Renal cortical epithelial cell (primary cell): ENCODE measurements at regions not wholly inside any gene's neighbourhood (a gene's known extent, or its start where the extent isn't known, plus 50 kb on each side); places are given as distances from the start of the nearest gene placed in this dataset.

ENCODE experiments used
- DNase-seq: peaks from one replicate; pipeline ENCODE4 v3.0.0-alpha.2; 2011; ENCODE audit warnings: low read depth

GRCh38 chr9:113646946-113647914 lies 183.7 kb downstream of the RGS3 start:
- no peak for DNase-seq

- DNase-seq, result no peak
These were observed 184.5 kb downstream of the RGS3 start for GRCh38 chr9:113648048-113648447.

- no peak for DNase-seq
These were observed 185.1 kb downstream of the RGS3 start for GRCh38 chr9:113648586-113648985.

GRCh38 chr9:113649054-113649453 lies 185.5 kb downstream of the RGS3 start:
- no peak for DNase-seq

GRCh38 chr9:113649855-113650206 lies 186.3 kb downstream of the RGS3 start:
- no peak for DNase-seq

GRCh38 chr9:113650207-113651131 lies 186.9 kb downstream of the RGS3 start:
- DNase-seq, result peak; percentile 73

- DNase-seq, result no peak
These were observed 188.4 kb downstream of the RGS3 start for GRCh38 chr9:113651896-113652295.

- DNase-seq, result no peak
These were observed 189.0 kb downstream of the RGS3 start for GRCh38 chr9:113652355-113653152.

GRCh38 chr9:113653746-113654604 lies 190.4 kb downstream of the RGS3 start:
- no peak for DNase-seq

- no peak for DNase-seq
These were observed 191.3 kb downstream of the RGS3 start for GRCh38 chr9:113654605-113655428.

GRCh38 chr9:113656771-113657670 lies 193.5 kb downstream of the RGS3 start:
- no peak for DNase-seq

- DNase-seq, result peak; percentile 70
These were observed 194.4 kb downstream of the RGS3 start for GRCh38 chr9:113657765-113658544.

GRCh38 chr9:113658545-113658895 lies 195.0 kb downstream of the RGS3 start:
- no peak for DNase-seq

GRCh38 chr9:113659039-113659438 lies 195.5 kb downstream of the RGS3 start:
- no peak for DNase-seq

- no peak for DNase-seq
These were observed 196.2 kb downstream of the RGS3 start for GRCh38 chr9:113659740-113660139.

- no peak for DNase-seq
These were observed 196.7 kb downstream of the RGS3 start for GRCh38 chr9:113660196-113660595.

GRCh38 chr9:113661074-113661473 lies 197.5 kb downstream of the RGS3 start:
- no peak for DNase-seq
